Epithelial cell of proximal tubule (primary cell): ENCODE measurements at regions not wholly inside any gene's neighbourhood (a gene's known extent, or its start where the extent isn't known, plus 50 kb on each side); places are given as distances from the start of the nearest gene placed in this dataset.
"Not testable (repeated sequence)": the region's sequence is repeated elsewhere in the genome, so short reads cannot be mapped to it uniquely, and the experiment has no call there.

Experiments
- DNase-seq: peaks from one replicate; pipeline ENCODE4 v3.0.0-alpha.2; 2011; ENCODE audit warnings: low read depth
- H3K4me3 ChIP-seq: 2 replicates; pipeline ENCODE4 v1.5.1; 2011; ENCODE audit warnings: low read depth, mild to moderate bottlenecking, low read length
- CTCF ChIP-seq: conservative IDR thresholded peaks from 2 replicates; pipeline ENCODE4 v1.5.1; 2012; ENCODE audit warnings: low read depth, mild to moderate bottlenecking, low read length

GRCh38 chr12:114815026-114815795 is 131.2 kb upstream of the TBX3 start:
- no peak overlapping the region for H3K4me3 ChIP-seq
- TF ChIP-seq CTCF, result no peak

GRCh38 chr12:114812858-114813761 is 129.1 kb upstream of the TBX3 start:
- H3K4me3 ChIP-seq, result no peak overlapping the region
- TF ChIP-seq CTCF, result no peak
- DNase-seq, result no peak

More at GRCh38 chr12:114815026-114815795, 131.2 kb upstream of the TBX3 start:
- no peak for DNase-seq

GRCh38 chr12:114812384-114812783 is 128.4 kb upstream of the TBX3 start:
- no peak for TF ChIP-seq CTCF
- no peak overlapping the region for H3K4me3 ChIP-seq
- no peak for DNase-seq

GRCh38 chr12:114809097-114809496 is 125.1 kb upstream of the TBX3 start:
- TF ChIP-seq CTCF, result no peak
- no peak for DNase-seq
- H3K4me3 ChIP-seq, result no peak overlapping the region

- DNase-seq, H3K4me3 ChIP-seq: not testable (repeated sequence)
Observed at GRCh38 chr12:114801381-114801780, 117.4 kb upstream of the TBX3 start.

GRCh38 chr12:114800566-114800965 is 116.6 kb upstream of the TBX3 start:
- not testable (repeated sequence) for H3K4me3 ChIP-seq, DNase-seq

- DNase-seq, result no peak
- no peak for TF ChIP-seq CTCF
- H3K4me3 ChIP-seq, result no peak overlapping the region
Observed at GRCh38 chr12:114799574-114800487, 115.9 kb upstream of the TBX3 start.
